Activated naive CD8-positive, alpha-beta T cell treated with anti-CD3 and anti-CD28 coated beads, Interleukin-2, amount 10 ng/mL, durations not matched to agents 7 days and 5 days (primary cell): ENCODE measurements at regions not wholly inside any gene's neighbourhood (a gene's known extent, or its start where the extent isn't known, plus 50 kb on each side); places are given as distances from the start of the nearest gene placed in this dataset.
A peak's percentile ranks its signal among the peaks of the same experiment; 100 is the strongest.

Experiments
- ATAC-seq: fragments of 150-1000 bp; cut with Tn5 transposase; one replicate; pipeline ENCODE4 v1.10.0; 2021; ENCODE audit warnings: low read depth, moderate library complexity
- POLR2A ChIA-PET: fragments of 350-600 bp; sonication (Branson Sonifier 250); formaldehyde crosslinking; loops from one replicate; lab custom pipeline; 2021; ENCODE audit warnings: antibody characterized with exemption; lab: Charles Lee
- DNase-seq: peaks from one replicate; pipeline ENCODE4 v3.0.0; 2021
- H3K27ac Mint-ChIP-seq: one replicate; pipeline ENCODE4 v1.8.0; 2022; ENCODE audit warnings: mild to moderate bottlenecking, mixed read lengths
- H3K27me3 Mint-ChIP-seq: one replicate; pipeline ENCODE4 v1.8.0; 2022; ENCODE audit warnings: mild to moderate bottlenecking, moderate library complexity, mixed read lengths
- H3K36me3 Mint-ChIP-seq: one replicate; pipeline ENCODE4 v1.8.0; 2021; ENCODE audit warnings: mild to moderate bottlenecking, mixed read lengths
- H3K4me1 Mint-ChIP-seq: one replicate; pipeline ENCODE4 v1.8.0; 2021; ENCODE audit warnings: mixed read lengths
- H3K4me3 Mint-ChIP-seq: one replicate; pipeline ENCODE4 v1.8.0; 2022; ENCODE audit warnings: mild to moderate bottlenecking, moderate library complexity, mixed read lengths
- H3K9me3 Mint-ChIP-seq: one replicate; pipeline ENCODE4 v1.8.0; 2021; ENCODE audit warnings: mixed read lengths

- Mint-ChIP-seq H3K27ac (no peak overlapping the region), H3K27me3 (peaks cover 20% of the 10 kb centered on the region), H3K4me1 (peaks cover 1% of the 10 kb centered on the region), H3K36me3 (no peaks in the 10 kb centered on the region), H3K9me3 (peaks cover 15% of the 10 kb centered on the region), H3K4me3 (no peak overlapping the region)
- POLR2A ChIA-PET = no interaction called here
- DNase-seq (no peak), ATAC-seq (no peak)
These were observed 79.5 kb upstream of the FAM20C start for GRCh38 chr7:112881-113280.

- DNase-seq (no peak), ATAC-seq (no peak)
- Mint-ChIP-seq H3K36me3 (no peaks in the 10 kb centered on the region), H3K4me3 (no peak overlapping the region), H3K27me3 (peaks cover 23% of the 10 kb centered on the region), H3K27ac (no peak overlapping the region), H3K9me3 (peaks cover 15% of the 10 kb centered on the region), H3K4me1 (peaks cover 1% of the 10 kb centered on the region)
- POLR2A ChIA-PET = no interaction called here
These were observed 77.0 kb upstream of the FAM20C start for GRCh38 chr7:115274-115911.

GRCh38 chr7:116188-116981 lies 76.0 kb upstream of the FAM20C start:
- ATAC-seq (no peak), DNase-seq (no peak)
- POLR2A ChIA-PET = no interaction called here
- H3K36me3 Mint-ChIP-seq = no peaks in the 10 kb centered on the region
- no peak overlapping the region for H3K27ac Mint-ChIP-seq
- peaks cover 15% of the 10 kb centered on the region for H3K9me3 Mint-ChIP-seq
- peaks cover 1% of the 10 kb centered on the region for H3K4me1 Mint-ChIP-seq
- H3K27me3 Mint-ChIP-seq = peaks cover 23% of the 10 kb centered on the region
- H3K4me3 Mint-ChIP-seq = no peak overlapping the region

GRCh38 chr7:117836-118614 lies 74.3 kb upstream of the FAM20C start:
- ATAC-seq (no peak), DNase-seq (no peak)
- POLR2A ChIA-PET = no interaction called here
- Mint-ChIP-seq H3K27ac (no peak overlapping the region), H3K4me1 (no peaks in the 10 kb centered on the region), H3K27me3 (peaks cover 11% of the 10 kb centered on the region), H3K4me3 (no peak overlapping the region), H3K36me3 (no peaks in the 10 kb centered on the region), H3K9me3 (peaks cover 11% of the 10 kb centered on the region)

- no peak overlapping the region for H3K4me3 Mint-ChIP-seq
- DNase-seq (no peak), ATAC-seq (no peak)
- no peaks in the 10 kb centered on the region for H3K36me3 Mint-ChIP-seq
- peaks cover 4% of the 10 kb centered on the region for H3K9me3 Mint-ChIP-seq
- no peaks in the 10 kb centered on the region for H3K4me1 Mint-ChIP-seq
- no peak overlapping the region for H3K27ac Mint-ChIP-seq
- POLR2A ChIA-PET = no interaction called here
- peaks cover 6% of the 10 kb centered on the region for H3K27me3 Mint-ChIP-seq
These were observed 73.6 kb upstream of the FAM20C start for GRCh38 chr7:118615-119391.

GRCh38 chr7:119392-120163 lies 72.8 kb upstream of the FAM20C start:
- Mint-ChIP-seq H3K9me3 (no peaks in the 10 kb centered on the region), H3K4me3 (no peak overlapping the region), H3K27me3 (peaks cover 6% of the 10 kb centered on the region), H3K36me3 (no peaks in the 10 kb centered on the region), H3K27ac (no peak overlapping the region), H3K4me1 (no peaks in the 10 kb centered on the region)
- DNase-seq (no peak), ATAC-seq (peak; percentile 47)
- POLR2A ChIA-PET = no interaction called here

- Mint-ChIP-seq H3K36me3 (no peaks in the 10 kb centered on the region), H3K27ac (no peak overlapping the region), H3K27me3 (peaks cover 4% of the 10 kb centered on the region), H3K4me3 (no peak overlapping the region), H3K9me3 (no peaks in the 10 kb centered on the region), H3K4me1 (no peaks in the 10 kb centered on the region)
- DNase-seq (no peak), ATAC-seq (no peak)
- POLR2A ChIA-PET = no interaction called here
These were observed 72.0 kb upstream of the FAM20C start for GRCh38 chr7:120164-120991.

GRCh38 chr7:121002-121785 lies 71.2 kb upstream of the FAM20C start:
- ATAC-seq (no peak), DNase-seq (no peak)
- Mint-ChIP-seq H3K4me1 (no peaks in the 10 kb centered on the region), H3K9me3 (no peaks in the 10 kb centered on the region), H3K4me3 (no peak overlapping the region), H3K27me3 (peaks cover 2% of the 10 kb centered on the region), H3K36me3 (no peaks in the 10 kb centered on the region), H3K27ac (no peak overlapping the region)
- POLR2A ChIA-PET = no interaction called here

GRCh38 chr7:123237-123636 lies 69.1 kb upstream of the FAM20C start:
- Mint-ChIP-seq H3K4me1 (no peaks in the 10 kb centered on the region), H3K27me3 (peaks cover 2% of the 10 kb centered on the region), H3K27ac (no peak overlapping the region), H3K4me3 (no peak overlapping the region), H3K36me3 (no peaks in the 10 kb centered on the region), H3K9me3 (no peaks in the 10 kb centered on the region)
- ATAC-seq = no peak
- POLR2A ChIA-PET = no interaction called here
- DNase-seq = no peak

GRCh38 chr7:124130-124949 lies 68.0 kb upstream of the FAM20C start:
- no peak for DNase-seq
- Mint-ChIP-seq H3K36me3 (no peaks in the 10 kb centered on the region), H3K27ac (no peak overlapping the region), H3K9me3 (no peaks in the 10 kb centered on the region), H3K27me3 (no peaks in the 10 kb centered on the region), H3K4me1 (no peaks in the 10 kb centered on the region), H3K4me3 (no peak overlapping the region)
- no peak for ATAC-seq
- POLR2A ChIA-PET = no interaction called here

GRCh38 chr7:125061-125475 lies 67.3 kb upstream of the FAM20C start:
- no peaks in the 10 kb centered on the region for H3K9me3 Mint-ChIP-seq
- no peaks in the 10 kb centered on the region for H3K4me1 Mint-ChIP-seq
- no peak for ATAC-seq
- H3K27me3 Mint-ChIP-seq = no peaks in the 10 kb centered on the region
- H3K4me3 Mint-ChIP-seq = no peak overlapping the region
- no peaks in the 10 kb centered on the region for H3K36me3 Mint-ChIP-seq
- no peak overlapping the region for H3K27ac Mint-ChIP-seq
- DNase-seq = no peak
- POLR2A ChIA-PET = no interaction called here
